Nephron progenitor cell (in vitro differentiated cells): ENCODE measurements at regions not wholly inside any gene's neighbourhood (a gene's known extent, or its start where the extent isn't known, plus 50 kb on each side); places are given as distances from the start of the nearest gene placed in this dataset.

Experiments
- DNase-seq: peaks from one replicate; pipeline ENCODE4 v3.0.0; 2021
- H3K27ac Mint-ChIP-seq: 2 replicates; pipeline ENCODE4 v1.8.0; 2021; ENCODE audit warnings: mild to moderate bottlenecking, moderate library complexity, mixed read lengths
- H3K27me3 Mint-ChIP-seq: 2 replicates; pipeline ENCODE4 v1.8.0; 2021; ENCODE audit warnings: mild to moderate bottlenecking, low read depth, mixed read lengths; ENCODE audit not compliant: poor library complexity
- H3K36me3 Mint-ChIP-seq: 2 replicates; pipeline ENCODE4 v1.8.0; 2021; ENCODE audit warnings: low read depth, mixed read lengths
- H3K4me1 Mint-ChIP-seq: 2 replicates; pipeline ENCODE4 v1.8.0; 2021; ENCODE audit warnings: mixed read lengths
- H3K4me3 Mint-ChIP-seq: 2 replicates; pipeline ENCODE4 v1.8.0; 2021; ENCODE audit warnings: mild to moderate bottlenecking, moderate library complexity, mixed read lengths
- H3K9me3 Mint-ChIP-seq: 2 replicates; pipeline ENCODE4 v1.8.0; 2021; ENCODE audit warnings: mild to moderate bottlenecking, moderate library complexity, mixed read lengths
- TF ChIP-seq, protein P1 (sequence below): fragments of 200-600 bp; sonication (generic); IDR thresholded peaks from 2 replicates; pipeline ENCODE4 v1.5.0; 2021; ENCODE audit warnings: antibody characterized with exemption

DNA sequence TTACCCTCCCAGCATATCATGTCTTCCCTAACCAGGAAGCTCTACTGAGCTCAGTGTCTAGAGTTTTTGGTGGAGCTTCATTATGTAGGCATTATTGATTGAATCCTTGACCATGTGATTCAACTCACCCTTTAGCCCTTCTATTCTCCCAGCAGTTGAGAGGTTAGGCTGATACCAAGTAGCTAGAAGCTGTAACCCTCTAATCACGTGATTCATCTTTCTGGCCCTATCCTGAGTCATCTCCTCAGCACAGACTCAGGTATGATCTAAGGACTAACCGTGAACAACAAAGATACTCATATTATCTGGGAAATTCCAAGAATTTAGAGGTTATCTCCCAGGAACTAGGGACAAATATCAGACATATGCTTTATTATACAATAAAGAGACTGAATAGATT is 625.5 kb downstream of the JRKL start:
- TF ChIP-seq, protein P1, sequence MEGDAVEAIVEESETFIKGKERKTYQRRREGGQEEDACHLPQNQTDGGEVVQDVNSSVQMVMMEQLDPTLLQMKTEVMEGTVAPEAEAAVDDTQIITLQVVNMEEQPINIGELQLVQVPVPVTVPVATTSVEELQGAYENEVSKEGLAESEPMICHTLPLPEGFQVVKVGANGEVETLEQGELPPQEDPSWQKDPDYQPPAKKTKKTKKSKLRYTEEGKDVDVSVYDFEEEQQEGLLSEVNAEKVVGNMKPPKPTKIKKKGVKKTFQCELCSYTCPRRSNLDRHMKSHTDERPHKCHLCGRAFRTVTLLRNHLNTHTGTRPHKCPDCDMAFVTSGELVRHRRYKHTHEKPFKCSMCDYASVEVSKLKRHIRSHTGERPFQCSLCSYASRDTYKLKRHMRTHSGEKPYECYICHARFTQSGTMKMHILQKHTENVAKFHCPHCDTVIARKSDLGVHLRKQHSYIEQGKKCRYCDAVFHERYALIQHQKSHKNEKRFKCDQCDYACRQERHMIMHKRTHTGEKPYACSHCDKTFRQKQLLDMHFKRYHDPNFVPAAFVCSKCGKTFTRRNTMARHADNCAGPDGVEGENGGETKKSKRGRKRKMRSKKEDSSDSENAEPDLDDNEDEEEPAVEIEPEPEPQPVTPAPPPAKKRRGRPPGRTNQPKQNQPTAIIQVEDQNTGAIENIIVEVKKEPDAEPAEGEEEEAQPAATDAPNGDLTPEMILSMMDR: no peak
- Mint-ChIP-seq H3K4me3 (no peak overlapping the region), H3K9me3 (no peaks in the 10 kb centered on the region), H3K27me3 (peaks cover 5% of the 10 kb centered on the region), H3K27ac (no peak overlapping the region), H3K36me3 (no peaks in the 10 kb centered on the region), H3K4me1 (no peaks in the 10 kb centered on the region)
- DNase-seq: no peak

DNA sequence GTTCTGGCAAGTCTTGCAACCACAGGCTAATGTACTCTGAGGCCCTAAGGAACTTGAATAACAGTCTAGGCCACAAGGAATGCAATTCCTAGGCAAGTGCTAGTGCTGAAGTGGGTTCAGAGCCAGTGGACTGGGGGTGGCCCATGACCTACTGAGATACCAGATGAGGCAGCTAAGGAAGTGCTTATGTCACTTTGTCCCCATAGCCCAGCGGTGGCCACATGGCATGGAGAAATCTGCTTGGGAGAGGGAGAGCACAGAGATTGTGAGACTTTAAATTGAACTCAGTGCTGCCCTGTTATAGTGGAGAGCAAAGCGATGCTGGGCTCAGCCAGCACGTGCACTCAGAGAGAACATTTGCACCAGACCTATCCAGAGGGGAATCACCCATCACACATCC is 629.5 kb downstream of the JRKL start:
- TF ChIP-seq, protein P1: no peak
- H3K9me3 Mint-ChIP-seq: peaks cover 3% of the 10 kb centered on the region
- H3K36me3 Mint-ChIP-seq: no peaks in the 10 kb centered on the region
- H3K27ac Mint-ChIP-seq: no peak overlapping the region
- H3K4me3 Mint-ChIP-seq: no peak overlapping the region
- H3K27me3 Mint-ChIP-seq: no peaks in the 10 kb centered on the region
- no peaks in the 10 kb centered on the region for H3K4me1 Mint-ChIP-seq
- DNase-seq: no peak

DNA sequence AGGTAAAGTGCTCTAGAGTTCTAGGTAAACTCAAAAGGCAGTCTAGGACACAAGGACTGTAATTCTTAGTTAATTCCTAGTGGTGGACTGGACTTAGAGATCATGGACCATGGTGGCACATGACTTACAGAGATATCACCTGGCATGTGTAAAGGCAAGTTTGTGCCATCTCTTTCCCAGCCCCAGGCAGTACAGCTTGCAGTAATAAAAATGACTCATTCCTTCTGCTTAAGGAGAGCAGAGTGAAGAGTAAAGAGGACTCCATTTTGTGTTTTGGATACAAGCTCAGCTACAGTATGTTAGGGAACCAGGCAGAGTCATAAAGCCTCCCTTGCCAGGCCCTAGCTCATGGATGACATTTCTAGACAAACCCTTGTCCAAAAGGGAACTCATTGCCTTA is 629.9 kb downstream of the JRKL start:
- no peaks in the 10 kb centered on the region for H3K4me1 Mint-ChIP-seq
- no peak overlapping the region for H3K4me3 Mint-ChIP-seq
- DNase-seq: no peak
- H3K36me3 Mint-ChIP-seq: no peaks in the 10 kb centered on the region
- peaks cover 3% of the 10 kb centered on the region for H3K9me3 Mint-ChIP-seq
- no peaks in the 10 kb centered on the region for H3K27me3 Mint-ChIP-seq
- TF ChIP-seq, protein P1: no peak
- no peak overlapping the region for H3K27ac Mint-ChIP-seq

DNA sequence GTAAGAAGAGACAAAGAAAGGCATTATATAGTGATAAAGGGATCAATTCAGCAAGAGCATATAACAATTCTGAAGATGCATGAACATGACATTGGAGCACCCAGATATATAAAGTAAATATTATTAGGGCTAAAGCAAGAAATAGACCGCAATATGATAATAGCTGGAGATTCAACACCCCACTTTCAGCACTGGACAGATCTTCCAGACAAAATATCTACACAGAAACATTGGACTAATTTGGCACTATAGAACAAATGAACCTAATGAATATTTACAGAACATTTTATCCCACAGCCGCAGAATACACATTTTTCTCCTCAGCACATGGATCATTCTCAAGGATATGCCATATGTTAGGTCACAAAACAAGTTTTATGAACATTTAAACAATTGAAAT is 633.1 kb downstream of the JRKL start:
- no peak for DNase-seq
- Mint-ChIP-seq H3K4me1 (no peaks in the 10 kb centered on the region), H3K27ac (no peak overlapping the region), H3K9me3 (peaks cover 7% of the 10 kb centered on the region), H3K36me3 (no peaks in the 10 kb centered on the region), H3K27me3 (no peaks in the 10 kb centered on the region), H3K4me3 (no peak overlapping the region)
- TF ChIP-seq, protein P1: no peak

DNA sequence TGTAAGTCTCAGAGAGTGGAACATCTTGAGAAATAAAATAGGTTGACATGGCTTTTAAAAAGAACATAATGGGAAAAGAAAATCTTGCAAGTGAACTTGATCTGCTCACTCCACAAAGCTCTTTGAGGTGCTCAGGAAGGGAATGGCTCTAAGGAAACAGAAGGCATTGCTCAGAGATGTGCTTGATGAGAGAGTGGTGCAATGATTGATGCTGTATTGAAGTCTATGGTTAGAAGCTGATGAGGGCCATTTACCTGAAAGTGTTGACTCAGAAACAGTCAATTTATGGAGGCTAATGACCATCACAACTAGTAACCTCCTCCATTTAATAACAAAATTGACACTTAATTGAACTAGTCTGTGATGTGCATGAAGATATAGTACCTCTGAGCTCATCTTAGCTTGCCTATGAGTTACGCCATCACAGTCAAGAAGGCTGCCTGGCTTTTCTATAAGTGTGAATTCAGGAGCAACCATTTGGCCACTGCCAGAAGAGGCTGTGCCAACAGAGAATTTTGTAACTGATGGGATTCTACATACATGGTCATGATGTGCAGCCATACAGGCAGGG is 639.1 kb downstream of the JRKL start:
- Mint-ChIP-seq H3K4me3 (no peak overlapping the region), H3K27me3 (no peaks in the 10 kb centered on the region), H3K27ac (no peak overlapping the region), H3K4me1 (no peaks in the 10 kb centered on the region), H3K36me3 (no peaks in the 10 kb centered on the region), H3K9me3 (peaks cover 5% of the 10 kb centered on the region)
- TF ChIP-seq, protein P1: no peak
- no peak for DNase-seq

DNA sequence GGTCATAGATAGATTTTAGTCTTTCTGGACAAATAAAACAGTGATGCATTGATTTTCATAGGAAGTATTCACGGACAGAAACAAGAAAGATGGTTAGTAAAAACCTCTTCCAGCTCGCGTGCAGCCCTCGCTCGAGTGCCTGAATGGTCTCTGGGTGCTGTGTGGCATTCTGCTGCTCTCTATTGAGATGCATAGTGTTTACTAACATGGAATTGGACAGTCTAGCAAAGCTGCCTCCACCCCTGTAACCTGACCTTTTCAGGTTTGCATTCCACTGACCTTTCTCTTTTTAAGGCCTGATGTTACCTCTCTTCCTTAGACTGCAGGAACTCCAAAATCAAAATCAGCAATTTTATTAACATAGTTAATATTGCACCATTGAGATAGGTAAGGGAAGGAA is 643.4 kb downstream of the JRKL start:
- no peak overlapping the region for H3K4me3 Mint-ChIP-seq
- no peaks in the 10 kb centered on the region for H3K9me3 Mint-ChIP-seq
- no peak overlapping the region for H3K27ac Mint-ChIP-seq
- TF ChIP-seq, protein P1: no peak
- H3K27me3 Mint-ChIP-seq: no peaks in the 10 kb centered on the region
- no peak for DNase-seq
- no peaks in the 10 kb centered on the region for H3K4me1 Mint-ChIP-seq
- no peaks in the 10 kb centered on the region for H3K36me3 Mint-ChIP-seq
